HepG2 (cell line): ENCODE measurements at regions not wholly inside any gene's neighbourhood (a gene's known extent, or its start where the extent isn't known, plus 50 kb on each side); places are given as distances from the start of the nearest gene placed in this dataset.

Experiments
- ATAC-seq: fragments of 200-7000 bp; cut with Tn5 transposase; 3 replicates; pipeline ENCODE4 v1.9.1; 2020; ENCODE audit warnings: mild to moderate bottlenecking, moderate library complexity
- BruUV-seq: library from RNA; stranded (reverse); fragments of 400-500 nt; replicated peaks from 2 replicates; lab custom pipeline; 2021; lab: Mats Ljungman, UMichigan
- CTCF ChIA-PET: fragments of 300-600 bp; formaldehyde crosslinking; extraction: SDS; loops from one replicate; lab custom pipeline; 2021; ENCODE audit warnings: low total read pairs, inconsistent platforms, low intra/inter-chr PET ratio; lab: Yijun Ruan, JAX
- POLR2A ChIA-PET: fragments of 350-600 bp; sonication (Branson Sonifier 250); formaldehyde crosslinking; loops from one replicate; lab custom pipeline; 2020; ENCODE audit warnings: antibody characterized with exemption, inconsistent platforms; lab: Yijun Ruan, JAX
- DNase-seq: peaks from one replicate; pipeline ENCODE4 v3.0.0-alpha.2; 2015; ENCODE audit warnings: low spot score
- FAIRE-seq: peaks from 3 replicates; lab custom pipeline; 2011; peaks lifted over from hg19 to GRCh38; lab: Jason Lieb, UNC
- H2AFZ ChIP-seq: one replicate; pipeline ENCODE4 v1.6.1; 2011; ENCODE audit warnings: low read length, inconsistent platforms
- H3K27ac ChIP-seq: fragments of 300-600 bp; 3 replicates; pipeline ENCODE4 v1.8.0; 2011; ENCODE audit warnings: mixed run types, mild to moderate bottlenecking, mixed read lengths, low read length, inconsistent platforms; ENCODE audit not compliant: insufficient read depth; ENCODE audit errors: extremely low read length
- H3K27me3 ChIP-seq, 2 experiments: fragments of 200-600 bp in 1 of 2; 2 replicates in 1 of 2; 3 replicates in 1 of 2; pipeline versions ENCODE4 v1.6.0 to v1.8.0; 2011; ENCODE audit warnings: low read length in 2 of 2, mild to moderate bottlenecking in 2 of 2, moderate library complexity in 2 of 2, inconsistent platforms in 1 of 2; ENCODE audit not compliant: insufficient read depth in 2 of 2, control insufficient read depth in 1 of 2
- H3K36me3 ChIP-seq, 2 experiments: fragments of 200-600 bp in 1 of 2; replicated peaks in 1 of 2; 2 replicates in 1 of 2; 3 replicates in 1 of 2; pipeline versions ENCODE4 v1.5.1 to v1.8.0; 2011; ENCODE audit warnings: low read length in 2 of 2, inconsistent platforms in 1 of 2; ENCODE audit not compliant: insufficient read depth in 2 of 2, control insufficient read depth in 1 of 2
- H3K4me1 ChIP-seq: 2 replicates; pipeline ENCODE4 v1.5.1; 2012; ENCODE audit warnings: low read length, inconsistent platforms; ENCODE audit not compliant: insufficient read depth
- H3K4me2 ChIP-seq: 2 replicates; pipeline ENCODE4 v1.6.0; 2011; ENCODE audit warnings: low read depth, low read length, inconsistent platforms
- H3K4me3 ChIP-seq, 3 experiments: fragments of 200-600 bp in 1 of 3; sonication (generic), shearing (Covaris generic) in 1 of 3; replicated peaks in 1 of 3; 2 replicates each; pipeline ENCODE4 v1.5.1; 2011 to 2016; ENCODE audit warnings: low read length in 3 of 3, inconsistent platforms in 2 of 3, low read depth in 2 of 3, mild to moderate bottlenecking in 2 of 3, control low read depth in 1 of 3, mixed read lengths in 1 of 3; ENCODE audit not compliant: insufficient read depth in 1 of 3
- H3K79me2 ChIP-seq: one replicate; pipeline ENCODE4 v1.6.1; 2011; ENCODE audit warnings: low read length, inconsistent platforms; ENCODE audit not compliant: insufficient read depth
- H3K9ac ChIP-seq: 2 replicates; pipeline ENCODE4 v1.6.0; 2011; ENCODE audit warnings: mild to moderate bottlenecking, low read depth, low read length, inconsistent platforms; ENCODE audit not compliant: insufficient read depth
- H3K9me3 ChIP-seq: 2 replicates; pipeline ENCODE4 v1.5.1; 2012; ENCODE audit warnings: mild to moderate bottlenecking, low read length
- H4K20me1 ChIP-seq: 2 replicates; pipeline ENCODE4 v1.6.0; 2011; ENCODE audit warnings: inconsistent platforms, mild to moderate bottlenecking, low read length, moderate library complexity; ENCODE audit not compliant: insufficient read depth
- BCL6 ChIP-seq: IDR thresholded peaks from 2 replicates; pipeline ENCODE4 v1.6.1; 2016; ENCODE audit warnings: missing genetic modification reagents, missing compliant biosample characterization
- EED ChIP-seq: sonication (generic); formaldehyde crosslinking; IDR thresholded peaks from 2 replicates; pipeline ENCODE4 v1.5.0; 2020; ENCODE audit warnings: mild to moderate bottlenecking, missing genetic modification reagents
- EP300 ChIP-seq, 3 experiments: sonication (generic) in 1 of 3; formaldehyde crosslinking in 1 of 3; IDR thresholded peaks; 2 replicates each; pipeline versions ENCODE4 v1.5.1 to v1.6.1; 2011 to 2020; ENCODE audit warnings: low read depth in 2 of 3, low read length in 2 of 3, borderline replicate concordance in 1 of 3, improper control_type of control experiment in 1 of 3, mild to moderate bottlenecking in 1 of 3, missing genetic modification reagents in 1 of 3, moderate library complexity in 1 of 3
- ETV5 ChIP-seq: IDR thresholded peaks from 2 replicates; pipeline ENCODE4 v1.6.1; 2018; ENCODE audit warnings: missing biosample characterization, missing genetic modification reagents, inconsistent platforms, borderline replicate concordance
- HNRNPK ChIP-seq: fragments of 200-400 bp; formaldehyde crosslinking; IDR thresholded peaks from 2 replicates; pipeline ENCODE4 v1.6.1; 2018; ENCODE audit warnings: low read length, low read depth, moderate library complexity, mild to moderate bottlenecking; ENCODE audit not compliant: poor library complexity, severe bottlenecking
- KDM5B ChIP-seq: sonication (generic); formaldehyde crosslinking; IDR thresholded peaks from 2 replicates; pipeline ENCODE4 v1.4.0; 2020; ENCODE audit warnings: missing genetic modification reagents, mild to moderate bottlenecking, borderline replicate concordance
- MATR3 ChIP-seq: sonication (generic); formaldehyde crosslinking; IDR thresholded peaks from 2 replicates; pipeline ENCODE4 v1.4.0; 2020; ENCODE audit warnings: missing genetic modification reagents
- MTA3 ChIP-seq: sonication (generic); formaldehyde crosslinking; IDR thresholded peaks from 2 replicates; pipeline ENCODE4 v1.4.0; 2020; ENCODE audit warnings: missing genetic modification reagents
- ONECUT2 ChIP-seq: sonication (generic); formaldehyde crosslinking; IDR thresholded peaks from 2 replicates; pipeline ENCODE4 v1.4.0; 2020; ENCODE audit warnings: missing genetic modification reagents
- SALL1 ChIP-seq: sonication (generic); formaldehyde crosslinking; IDR thresholded peaks from 2 replicates; pipeline ENCODE4 v1.8.0; 2022; ENCODE audit warnings: mild to moderate bottlenecking, missing genetic modification reagents
- SIX4 ChIP-seq: sonication (generic); formaldehyde crosslinking; IDR thresholded peaks from 2 replicates; pipeline ENCODE4 v1.4.0; 2020; ENCODE audit warnings: missing genetic modification reagents
- ZBTB3 ChIP-seq: sonication (generic); formaldehyde crosslinking; IDR thresholded peaks from 2 replicates; pipeline ENCODE4 v1.4.0; 2020; ENCODE audit warnings: low read depth, mild to moderate bottlenecking, moderate library complexity, missing genetic modification reagents, borderline replicate concordance
- ZNF234 ChIP-seq: sonication (generic); formaldehyde crosslinking; conservative IDR thresholded peaks from 2 replicates; pipeline ENCODE4 v1.5.1; 2020; ENCODE audit warnings: mild to moderate bottlenecking, missing genetic modification reagents
- ZNF775 ChIP-seq: sonication (generic); formaldehyde crosslinking; IDR thresholded peaks from 2 replicates; pipeline ENCODE4 v1.4.0; 2020; ENCODE audit warnings: missing genetic modification reagents, mild to moderate bottlenecking, moderate library complexity, borderline replicate concordance
- ZNF83 ChIP-seq: sonication (generic); formaldehyde crosslinking; IDR thresholded peaks from 2 replicates; pipeline ENCODE4 v1.4.0; 2020; ENCODE audit warnings: missing genetic modification reagents, mild to moderate bottlenecking, borderline replicate concordance
- WGBS: methylation state at CpG from one replicate; pipeline ENCODE4 v1.1.6; 2017; ENCODE audit warnings: low lambda C conversion rate; 5-methylcytosine and 5-hydroxymethylcytosine counted together
- in situ Hi-C: cut with HindIII; loops from 2 replicates; pipeline ENCODE4 v1.10.0; 2017; ENCODE audit warnings: low pct_unique_long_range_greater_than_20kb; ENCODE audit not compliant: extremely low pct_ligation_motif_present
- intact Hi-C: fragments of 100-400 bp; cut with micrococcal nuclease; formaldehyde crosslinking; loops from one replicate; pipeline ENCODE4 v1.10.0; 2022; ENCODE audit not compliant: unreplicated experiment
- TF ChIP-seq, protein P1 (sequence below): sonication (generic); formaldehyde crosslinking; IDR thresholded peaks from 2 replicates; pipeline ENCODE4 v1.4.0; 2020; ENCODE audit warnings: mild to moderate bottlenecking, missing genetic modification reagents, borderline replicate concordance
- TF ChIP-seq, protein P2 (sequence below): sonication (generic); formaldehyde crosslinking; IDR thresholded peaks from 2 replicates; pipeline ENCODE4 v1.4.0; 2020; ENCODE audit warnings: missing genetic modification reagents
- TF ChIP-seq, protein P3 (sequence below): IDR thresholded peaks from 2 replicates; pipeline ENCODE4 v1.6.1; 2012; ENCODE audit warnings: inconsistent platforms

DNA sequence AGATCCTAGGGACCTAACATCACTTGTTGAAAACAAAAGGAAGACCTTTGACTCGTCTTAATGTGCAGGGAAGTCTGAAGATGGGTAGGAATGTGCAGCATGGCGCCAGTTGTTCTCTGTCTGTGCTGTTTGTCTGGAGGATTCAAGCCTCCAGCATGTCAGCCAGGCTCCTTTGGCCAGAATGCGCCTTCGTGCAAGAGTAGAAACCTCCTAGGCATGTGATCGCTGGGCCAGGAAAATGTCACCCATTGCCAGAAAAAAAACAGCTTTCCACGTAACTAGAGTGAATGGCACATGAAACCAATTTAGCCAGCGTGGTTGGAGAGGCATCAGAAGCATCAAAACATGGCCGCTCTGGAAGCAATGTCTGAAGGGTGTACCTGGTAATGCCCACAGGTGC is 132.7 kb downstream of the EDN1 start:
- Histone ChIP-seq H4K20me1 (no peaks in the 10 kb centered on the region), H3K36me3 (no peaks in the 10 kb centered on the region), H3K79me2 (no peaks in the 10 kb centered on the region), H3K4me3 (no peak overlapping the region), H3K9me3 (peaks cover 5% of the 10 kb centered on the region; the same call in 1 of the 2 replicates), H3K27me3 (peaks cover 1 to 3% of the 10 kb centered on the region in 2 experiments; a peak in 1 of 5 replicates), H3K27ac (no peak overlapping the region), H2AFZ (no peak overlapping the region), H3K4me2 (no peak overlapping the region), H3K9ac (no peak overlapping the region), H3K4me1 (0 out of 2 replicates have a peak, but pooled peaks cover 4% of the 10 kb centered on the region)
- TF ChIP-seq ZBTB3 (CRISPR knock-in tag) (no peak), ETV5 (CRISPR knock-in tag) (no peak), KDM5B (CRISPR knock-in tag) (0 out of 2 replicates have a peak, but pooled peaks have one; percentile 16), ONECUT2 (CRISPR knock-in tag) (no peak), EED (CRISPR knock-in tag) (no peak), SALL1 (CRISPR knock-in tag) (0 out of 2 replicates have a peak, but pooled peaks have one; percentile 17), BCL6 (no peak)
- FAIRE-seq (no peak), ATAC-seq (no peak), DNase-seq (no peak)
- intact Hi-C loops (no loop called here), in situ Hi-C loops (no loop called here)
- no TSS peak for BruUV-seq
- POLR2A ChIA-PET: no interaction called here
- CTCF ChIA-PET: no interaction called here
- WGBS: 40% methylated on average over 8 of the region's 8 CpGs

DNA sequence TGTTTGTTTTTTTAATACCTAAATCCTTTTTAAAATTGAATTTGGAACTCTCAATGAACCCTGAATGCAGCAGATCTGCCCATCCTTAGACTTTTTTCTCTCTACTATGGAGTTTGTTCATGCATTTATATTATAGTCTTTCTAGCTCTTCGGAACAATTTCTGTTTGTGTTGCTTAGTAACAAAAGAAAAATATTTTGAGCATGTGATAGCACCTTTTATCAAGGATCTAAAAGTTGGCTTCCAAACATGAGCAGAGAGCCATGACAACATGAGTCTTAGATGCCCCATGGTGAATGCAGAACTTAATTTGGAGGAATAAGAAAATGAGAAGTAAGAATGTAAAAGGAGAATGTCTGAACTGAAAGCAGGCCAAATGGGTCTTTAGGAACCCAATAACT is 133.7 kb downstream of the EDN1 start:
- Histone ChIP-seq H3K4me1 (0 out of 2 replicates have a peak, but pooled peaks cover 4% of the 10 kb centered on the region), H4K20me1 (no peaks in the 10 kb centered on the region), H3K4me2 (no peak overlapping the region), H3K36me3 (no peaks in the 10 kb centered on the region), H3K27me3 (peaks cover 1 to 3% of the 10 kb centered on the region in 2 experiments; a peak in 1 of 5 replicates), H3K9ac (no peak overlapping the region), H3K27ac (no peak overlapping the region), H3K79me2 (no peaks in the 10 kb centered on the region), H3K4me3 (no peak overlapping the region), H2AFZ (no peak overlapping the region), H3K9me3 (peaks cover 3% of the 10 kb centered on the region; the same call in 1 of the 2 replicates)
- ChIA-PET POLR2A (no interaction called here), CTCF (no interaction called here)
- FAIRE-seq (no peak), DNase-seq (no peak), ATAC-seq (no peak)
- in situ Hi-C loops: no loop called here
- intact Hi-C loops: no loop called here
- no TSS peak for BruUV-seq
- WGBS: 73% methylated on average over 1 of the region's 1 CpG
- TF ChIP-seq ONECUT2 (CRISPR knock-in tag): no peak
- no peak for TF ChIP-seq HNRNPK
- TF ChIP-seq, protein P1, sequence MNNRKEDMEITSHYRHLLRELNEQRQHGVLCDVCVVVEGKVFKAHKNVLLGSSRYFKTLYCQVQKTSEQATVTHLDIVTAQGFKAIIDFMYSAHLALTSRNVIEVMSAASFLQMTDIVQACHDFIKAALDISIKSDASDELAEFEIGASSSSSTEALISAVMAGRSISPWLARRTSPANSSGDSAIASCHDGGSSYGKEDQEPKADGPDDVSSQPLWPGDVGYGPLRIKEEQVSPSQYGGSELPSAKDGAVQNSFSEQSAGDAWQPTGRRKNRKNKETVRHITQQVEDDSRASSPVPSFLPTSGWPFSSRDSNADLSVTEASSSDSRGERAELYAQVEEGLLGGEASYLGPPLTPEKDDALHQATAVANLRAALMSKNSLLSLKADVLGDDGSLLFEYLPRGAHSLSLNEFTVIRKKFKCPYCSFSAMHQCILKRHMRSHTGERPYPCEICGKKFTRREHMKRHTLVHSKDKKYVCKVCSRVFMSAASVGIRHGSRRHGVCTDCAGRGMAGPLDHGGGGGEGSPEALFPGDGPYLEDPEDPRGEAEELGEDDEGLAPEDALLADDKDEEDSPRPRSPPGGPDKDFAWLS (CRISPR knock-in tag): no peak
- no peak for TF ChIP-seq SIX4 (CRISPR knock-in tag)
- no peak for TF ChIP-seq ZNF234 (CRISPR knock-in tag)
- TF ChIP-seq, protein P2, sequence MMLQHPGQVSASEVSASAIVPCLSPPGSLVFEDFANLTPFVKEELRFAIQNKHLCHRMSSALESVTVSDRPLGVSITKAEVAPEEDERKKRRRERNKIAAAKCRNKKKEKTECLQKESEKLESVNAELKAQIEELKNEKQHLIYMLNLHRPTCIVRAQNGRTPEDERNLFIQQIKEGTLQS (CRISPR knock-in tag): no peak
- no peak for TF ChIP-seq ZNF775 (CRISPR knock-in tag)
- no peak for TF ChIP-seq ZNF83
- TF ChIP-seq, protein P3, sequence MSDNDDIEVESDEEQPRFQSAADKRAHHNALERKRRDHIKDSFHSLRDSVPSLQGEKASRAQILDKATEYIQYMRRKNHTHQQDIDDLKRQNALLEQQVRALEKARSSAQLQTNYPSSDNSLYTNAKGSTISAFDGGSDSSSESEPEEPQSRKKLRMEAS: no peak
- TF ChIP-seq MTA3: no peak
- no peak for TF ChIP-seq MATR3 (CRISPR knock-in tag)
- no peak for TF ChIP-seq EP300 (IDR thresholded peaks at IDR 0.05; ENCODE audit: low read depth in 2 of 2, low read length in 2 of 2)
- no peak for TF ChIP-seq EP300 (CRISPR knock-in tag; IDR thresholded peaks at IDR 0.05; ENCODE audit: borderline replicate concordance)
